Right lobe of liver (tissue), 4 donors: ENCODE measurements at regions not wholly inside any gene's neighbourhood (a gene's known extent, or its start where the extent isn't known, plus 50 kb on each side); places are given as distances from the start of the nearest gene placed in this dataset.

Experiments used
- CTCF ChIP-seq, 4 donors: fragments of 200-600 bp in 3 of 4; fragments of 450-650 bp in 1 of 4; IDR thresholded peaks; one replicate each; pipeline versions ENCODE4 v1.5.1 to v1.8.0; 2016 to 2022; ENCODE audit warnings: antibody characterized with exemption in 4 of 4, mild to moderate bottlenecking in 2 of 4
- POLR2A ChIP-seq: fragments of 450-650 bp; IDR thresholded peaks from one replicate; pipeline ENCODE4 v1.6.1; 2017; ENCODE audit warnings: antibody characterized with exemption, mild to moderate bottlenecking
- donor health status: DM: no; HTN: no; CAD: no.
- donor health status: DM: no; HTN: no; CAD: no.
- donor health status: DM: no; HTN: yes; CAD: no.

- TF ChIP-seq POLR2A (no peak), CTCF (IDR thresholded peaks at IDR 0.05) (no peak)
Measured at GRCh38 chr2:54021702-54022101, 50.9 kb upstream of the PSME4 start.
